IMR-90 (cell line): ENCODE measurements at regions not wholly inside any gene's neighbourhood (a gene's known extent, or its start where the extent isn't known, plus 50 kb on each side); places are given as distances from the start of the nearest gene placed in this dataset.

ENCODE experiments used
- ATAC-seq: fragments of 200-7000 bp; cut with Tn5 transposase; 2 replicates; pipeline ENCODE4 v1.9.1; 2020; ENCODE audit warnings: low read depth, mild to moderate bottlenecking, moderate library complexity
- BruUV-seq: library from RNA; stranded (reverse); fragments of 400-500 nt; replicated peaks from 2 replicates; lab custom pipeline; 2021; lab: Mats Ljungman, UMichigan
- CTCF ChIA-PET: fragments of 300-600 bp; formaldehyde crosslinking; extraction: SDS; loops from one replicate; lab custom pipeline; 2021; ENCODE audit warnings: antibody characterized with exemption; lab: Yijun Ruan, JAX
- POLR2A ChIA-PET: fragments of 300-600 bp; sonication (Branson Sonifier 250); formaldehyde crosslinking; loops from one replicate; lab custom pipeline; 2022; ENCODE audit warnings: antibody characterized with exemption; ENCODE audit not compliant: unreplicated experiment; lab: Charles Lee
- DNase-seq: peaks from one replicate; pipeline ENCODE4 v3.0.0; 2013
- H2AFZ ChIP-seq: replicated peaks from 2 replicates; pipeline ENCODE3; 2013; ENCODE audit warnings: low read length, mild to moderate bottlenecking; ENCODE audit not compliant: poor library complexity
- H2AK5ac ChIP-seq: 2 replicates; pipeline ENCODE4 v1.6.1; 2013; ENCODE audit warnings: low read depth, low read length, inconsistent platforms
- H2AK9ac ChIP-seq: replicated peaks from 2 replicates; pipeline ENCODE3; 2013; ENCODE audit warnings: mild to moderate bottlenecking, low read depth, low read length, moderate library complexity; ENCODE audit not compliant: poor library complexity
- H2BK120ac ChIP-seq: 2 replicates; pipeline ENCODE4 v1.6.1; 2013; ENCODE audit warnings: low read depth, low read length, inconsistent platforms
- H2BK15ac ChIP-seq: 3 replicates; pipeline ENCODE4 v1.6.1; 2013; ENCODE audit warnings: low read depth, low read length, inconsistent platforms
- H2BK20ac ChIP-seq: 2 replicates; pipeline ENCODE4 v1.6.1; 2013; ENCODE audit warnings: low read depth, mild to moderate bottlenecking, inconsistent platforms, low read length, moderate library complexity
- H2BK5ac ChIP-seq: 2 replicates; pipeline ENCODE4 v1.6.1; 2013; ENCODE audit warnings: mild to moderate bottlenecking, low read depth, low read length, inconsistent platforms; ENCODE audit not compliant: poor library complexity, severe bottlenecking
- H3K14ac ChIP-seq: replicated peaks from 2 replicates; pipeline ENCODE4 v1.6.1; 2013; ENCODE audit warnings: low read depth, low read length, inconsistent platforms
- H3K18ac ChIP-seq: 2 replicates; pipeline ENCODE4 v1.6.1; 2013; ENCODE audit warnings: low read depth, low read length, control low read depth
- H3K23ac ChIP-seq: 2 replicates; pipeline ENCODE4 v1.6.1; 2013; ENCODE audit warnings: low read depth, low read length, inconsistent platforms
- H3K27ac ChIP-seq: 2 replicates; pipeline ENCODE4 v1.5.1; 2013; ENCODE audit warnings: mild to moderate bottlenecking, control low read depth, low read length; ENCODE audit not compliant: insufficient read depth
- H3K27me3 ChIP-seq: 2 replicates; pipeline ENCODE4 v1.6.1; 2013; ENCODE audit warnings: low read length; ENCODE audit not compliant: control insufficient read depth, insufficient read depth
- H3K36me3 ChIP-seq: 2 replicates; pipeline ENCODE4 v1.6.1; 2013; ENCODE audit warnings: low read length, mixed read lengths; ENCODE audit not compliant: control insufficient read depth, insufficient read depth
- H3K4ac ChIP-seq: 2 replicates; pipeline ENCODE4 v1.6.1; 2013; ENCODE audit warnings: low read depth, low read length, inconsistent platforms
- H3K4me1 ChIP-seq: 2 replicates; pipeline ENCODE4 v1.6.1; 2013; ENCODE audit warnings: low read length, mixed read lengths; ENCODE audit not compliant: control insufficient read depth, insufficient read depth
- H3K4me2 ChIP-seq: 2 replicates; pipeline ENCODE4 v1.6.1; 2013; ENCODE audit warnings: low read depth, mild to moderate bottlenecking, control low read depth, low read length, moderate library complexity
- H3K4me3 ChIP-seq: 2 replicates; pipeline ENCODE4 v1.5.1; 2013; ENCODE audit warnings: low read depth, mild to moderate bottlenecking, control low read depth, low read length, moderate library complexity; ENCODE audit not compliant: insufficient read depth
- H3K56ac ChIP-seq: 2 replicates; pipeline ENCODE4 v1.6.1; 2013; ENCODE audit warnings: low read length, inconsistent platforms; ENCODE audit not compliant: insufficient read depth; ENCODE audit errors: extremely low read depth
- H3K79me1 ChIP-seq, 2 experiments: 2 replicates each; pipeline ENCODE4 v1.6.1; 2013; ENCODE audit warnings: low read length in 2 of 2, inconsistent platforms in 1 of 2, low read depth in 1 of 2
- H3K9ac ChIP-seq: 2 replicates; pipeline ENCODE4 v1.6.1; 2013; ENCODE audit warnings: low read depth, low read length, control low read depth
- H3K9me1 ChIP-seq: 2 replicates; pipeline ENCODE4 v1.6.1; 2013; ENCODE audit warnings: low read length, inconsistent platforms; ENCODE audit not compliant: insufficient read depth
- H3K9me3 ChIP-seq: 2 replicates; pipeline ENCODE4 v1.6.1; 2013; ENCODE audit warnings: low read length; ENCODE audit not compliant: control insufficient read depth, insufficient read depth
- H4K20me1 ChIP-seq: 2 replicates; pipeline ENCODE4 v1.6.1; 2013; ENCODE audit warnings: low read length, inconsistent platforms; ENCODE audit not compliant: insufficient read depth
- H4K5ac ChIP-seq: 2 replicates; pipeline ENCODE4 v1.6.1; 2013; ENCODE audit warnings: mild to moderate bottlenecking, low read depth, low read length, control low read depth
- H4K8ac ChIP-seq, 2 experiments: 2 replicates each; pipeline ENCODE4 v1.6.1; 2013; ENCODE audit warnings: low read depth in 2 of 2, low read length in 2 of 2, control low read depth in 1 of 2, inconsistent platforms in 1 of 2
- H4K91ac ChIP-seq: 2 replicates; pipeline ENCODE4 v1.6.1; 2013; ENCODE audit warnings: low read depth, low read length, inconsistent platforms; ENCODE audit not compliant: insufficient read depth
- BHLHE40 ChIP-seq: fragments of 150-350 bp; IDR thresholded peaks from 2 replicates; pipeline ENCODE4 v1.6.1; 2016; ENCODE audit warnings: mild to moderate bottlenecking, low read depth, low read length
- CEBPB ChIP-seq: IDR thresholded peaks from 2 replicates; pipeline ENCODE4 v1.6.1; 2012; ENCODE audit warnings: low read depth, low read length, improper control_type of control experiment
- CHD1 ChIP-seq: IDR thresholded peaks from 2 replicates; pipeline ENCODE4 v1.6.1; 2012; ENCODE audit warnings: low read depth, low read length, improper control_type of control experiment
- FOS ChIP-seq: fragments of 150-350 bp; IDR thresholded peaks from 2 replicates; pipeline ENCODE4 v1.6.1; 2016; ENCODE audit warnings: low read depth, low read length
- MAFK ChIP-seq: IDR thresholded peaks from 2 replicates; pipeline ENCODE4 v1.6.1; 2012; ENCODE audit warnings: low read depth, low read length, improper control_type of control experiment
- POLR2A ChIP-seq: IDR thresholded peaks from 2 replicates; pipeline ENCODE4 v1.6.1; 2012; ENCODE audit warnings: mild to moderate bottlenecking, low read depth, low read length
- RFX5 ChIP-seq: IDR thresholded peaks from 2 replicates; pipeline ENCODE4 v1.8.0; 2012; ENCODE audit warnings: low read depth, mild to moderate bottlenecking, low read length, moderate library complexity
- WGBS, 2 experiments: methylation state at CpG; one replicate each; pipeline versions ENCODE4 v1.1.5 to v1.1.7; 2013; ENCODE audit warnings: missing lambda C conversion rate in 2 of 2; ENCODE audit not compliant: insufficient read length in 1 of 2; ENCODE audit errors: extremely low coverage in 2 of 2; 5-methylcytosine and 5-hydroxymethylcytosine counted together
- dilution Hi-C: fragments of 300-500 bp; cut with HindIII; formaldehyde crosslinking; loops from one replicate; pipeline ENCODE4 v1.14.3; 2018; ENCODE audit warnings: low sequenced_read_pairs; ENCODE audit not compliant: unreplicated experiment
- in situ Hi-C: fragments of 300-500 bp; cut with MboI; formaldehyde crosslinking; loops from 3 replicates; pipeline ENCODE4 v1.14.3; 2019; ENCODE audit warnings: low sequenced_read_pairs, inconsistent platforms, mixed read lengths
- intact Hi-C: fragments of 100-400 bp; cut with micrococcal nuclease; formaldehyde crosslinking; loops from 2 replicates; pipeline ENCODE4 v1.10.0; 2022
- TF ChIP-seq, protein P1 (sequence below): conservative IDR thresholded peaks from 2 replicates; pipeline ENCODE4 v1.5.1; 2012; ENCODE audit warnings: mild to moderate bottlenecking, low read depth, low read length, improper control_type of control experiment
- TF ChIP-seq, protein P2 (sequence below): fragments of 150-350 bp; IDR thresholded peaks from 2 replicates; pipeline ENCODE4 v1.6.1; 2017; ENCODE audit warnings: mild to moderate bottlenecking, antibody characterized with exemption, low read length, low read depth
- TF ChIP-seq, protein P3 (sequence below): fragments of 150-350 bp; IDR thresholded peaks from 2 replicates; pipeline ENCODE4 v1.6.1; 2016; ENCODE audit warnings: low read depth, mild to moderate bottlenecking, low read length, moderate library complexity, borderline replicate concordance

DNA sequence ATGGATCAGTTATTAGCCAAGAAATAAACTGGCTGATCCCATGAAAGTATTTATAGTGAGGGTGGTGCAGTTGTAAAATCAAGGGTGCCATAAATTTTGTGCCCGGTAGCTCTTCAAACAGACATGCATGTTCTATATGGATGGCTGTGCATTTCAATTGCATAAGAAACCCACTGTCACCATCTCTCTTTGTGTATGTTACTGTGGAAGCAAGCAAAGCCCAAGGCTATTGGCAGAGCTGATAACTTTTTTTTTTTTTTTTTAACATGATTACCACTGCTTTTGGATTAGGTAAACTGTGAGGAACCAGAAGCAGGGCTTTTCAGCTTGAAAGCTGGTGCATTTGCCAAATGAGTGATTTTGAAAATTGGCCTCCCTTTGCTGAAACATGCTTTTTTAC, 332.6 kb downstream of the SOX11 start:
- CTCF ChIA-PET: no interaction called here
- in situ Hi-C loops: no loop called here

More for the DNA sequence above, 332.6 kb downstream of the SOX11 start:
- Histone ChIP-seq H4K8ac (no peak overlapping the region), H3K23ac (no peak overlapping the region), H3K4ac (no peak overlapping the region), H3K36me3 (no peaks in the 10 kb centered on the region), H3K4me3 (no peak overlapping the region), H3K27ac (no peak overlapping the region), H3K18ac (no peak overlapping the region), H2AFZ (no peak overlapping the region), H3K4me1 (no peaks in the 10 kb centered on the region), H3K9me1 (no peaks in the 10 kb centered on the region), H3K9me3 (no peaks in the 10 kb centered on the region; the same call in none of the 2 replicates), H3K79me1 (no peaks in the 10 kb centered on the region), H3K14ac (no peak overlapping the region), H4K91ac (no peak overlapping the region), H2BK5ac (no peak overlapping the region), H3K9ac (no peak overlapping the region), H2BK15ac (no peak overlapping the region), H3K4me2 (no peak overlapping the region), H3K56ac (no peak overlapping the region), H2AK5ac (no peak overlapping the region), H4K5ac (no peak overlapping the region), H2BK20ac (no peak overlapping the region), H2AK9ac (no peak overlapping the region), H2BK120ac (no peak overlapping the region), H4K20me1 (no peaks in the 10 kb centered on the region), H3K27me3 (no peaks in the 10 kb centered on the region)
- no TSS peak for BruUV-seq
- no CpG with 5 or more reads among the region's 1 CpG for WGBS, 2 experiments
- intact Hi-C loops (no loop called here), dilution Hi-C loops (no loop called here)
- POLR2A ChIA-PET: no interaction called here
- DNase-seq (no peak), ATAC-seq (no peak)
- TF ChIP-seq, protein P1, sequence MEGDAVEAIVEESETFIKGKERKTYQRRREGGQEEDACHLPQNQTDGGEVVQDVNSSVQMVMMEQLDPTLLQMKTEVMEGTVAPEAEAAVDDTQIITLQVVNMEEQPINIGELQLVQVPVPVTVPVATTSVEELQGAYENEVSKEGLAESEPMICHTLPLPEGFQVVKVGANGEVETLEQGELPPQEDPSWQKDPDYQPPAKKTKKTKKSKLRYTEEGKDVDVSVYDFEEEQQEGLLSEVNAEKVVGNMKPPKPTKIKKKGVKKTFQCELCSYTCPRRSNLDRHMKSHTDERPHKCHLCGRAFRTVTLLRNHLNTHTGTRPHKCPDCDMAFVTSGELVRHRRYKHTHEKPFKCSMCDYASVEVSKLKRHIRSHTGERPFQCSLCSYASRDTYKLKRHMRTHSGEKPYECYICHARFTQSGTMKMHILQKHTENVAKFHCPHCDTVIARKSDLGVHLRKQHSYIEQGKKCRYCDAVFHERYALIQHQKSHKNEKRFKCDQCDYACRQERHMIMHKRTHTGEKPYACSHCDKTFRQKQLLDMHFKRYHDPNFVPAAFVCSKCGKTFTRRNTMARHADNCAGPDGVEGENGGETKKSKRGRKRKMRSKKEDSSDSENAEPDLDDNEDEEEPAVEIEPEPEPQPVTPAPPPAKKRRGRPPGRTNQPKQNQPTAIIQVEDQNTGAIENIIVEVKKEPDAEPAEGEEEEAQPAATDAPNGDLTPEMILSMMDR: no peak
- no peak for TF ChIP-seq BHLHE40
- no peak for TF ChIP-seq FOS
- TF ChIP-seq CEBPB: no peak
- TF ChIP-seq RFX5: no peak
- TF ChIP-seq, protein P2, sequence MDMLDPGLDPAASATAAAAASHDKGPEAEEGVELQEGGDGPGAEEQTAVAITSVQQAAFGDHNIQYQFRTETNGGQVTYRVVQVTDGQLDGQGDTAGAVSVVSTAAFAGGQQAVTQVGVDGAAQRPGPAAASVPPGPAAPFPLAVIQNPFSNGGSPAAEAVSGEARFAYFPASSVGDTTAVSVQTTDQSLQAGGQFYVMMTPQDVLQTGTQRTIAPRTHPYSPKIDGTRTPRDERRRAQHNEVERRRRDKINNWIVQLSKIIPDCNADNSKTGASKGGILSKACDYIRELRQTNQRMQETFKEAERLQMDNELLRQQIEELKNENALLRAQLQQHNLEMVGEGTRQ: no peak
- TF ChIP-seq POLR2A: no peak
- TF ChIP-seq MAFK: no peak
- TF ChIP-seq, protein P3, sequence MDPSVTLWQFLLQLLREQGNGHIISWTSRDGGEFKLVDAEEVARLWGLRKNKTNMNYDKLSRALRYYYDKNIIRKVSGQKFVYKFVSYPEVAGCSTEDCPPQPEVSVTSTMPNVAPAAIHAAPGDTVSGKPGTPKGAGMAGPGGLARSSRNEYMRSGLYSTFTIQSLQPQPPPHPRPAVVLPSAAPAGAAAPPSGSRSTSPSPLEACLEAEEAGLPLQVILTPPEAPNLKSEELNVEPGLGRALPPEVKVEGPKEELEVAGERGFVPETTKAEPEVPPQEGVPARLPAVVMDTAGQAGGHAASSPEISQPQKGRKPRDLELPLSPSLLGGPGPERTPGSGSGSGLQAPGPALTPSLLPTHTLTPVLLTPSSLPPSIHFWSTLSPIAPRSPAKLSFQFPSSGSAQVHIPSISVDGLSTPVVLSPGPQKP: no peak
- TF ChIP-seq CHD1: no peak
